CD4-positive, alpha-beta memory T cell (primary cell): ENCODE measurements at regions not wholly inside any gene's neighbourhood (a gene's known extent, or its start where the extent isn't known, plus 50 kb on each side); places are given as distances from the start of the nearest gene placed in this dataset.

Experiments
- CTCF ChIA-PET: fragments of 350-600 bp; sonication (Branson Sonifier 250); formaldehyde crosslinking; loops from one replicate; lab custom pipeline; 2021; ENCODE audit warnings: inconsistent platforms; ENCODE audit not compliant: partially characterized antibody; lab: Charles Lee
- POLR2A ChIA-PET: fragments of 350-600 bp; sonication (Branson Sonifier 250); formaldehyde crosslinking; loops from one replicate; lab custom pipeline; 2021; ENCODE audit not compliant: partially characterized antibody; lab: Charles Lee
- DNase-seq, 5 donors: peaks; one replicate each; pipeline versions ENCODE4 v3.0.0 to v3.0.0-alpha.2; 2020 to 2022; ENCODE audit warnings: mixed read lengths in 1 of 5
- H3K27ac ChIP-seq: one replicate; pipeline ENCODE4 v1.7.0; 2013; ENCODE audit warnings: low read depth, low read length
- H3K27me3 ChIP-seq: 2 replicates; pipeline ENCODE4 v1.7.0; 2013; ENCODE audit warnings: mild to moderate bottlenecking, low read length, moderate library complexity; ENCODE audit not compliant: insufficient read depth
- H3K36me3 ChIP-seq: 2 replicates; pipeline ENCODE4 v1.7.0; 2013; ENCODE audit warnings: mild to moderate bottlenecking, low read length, moderate library complexity; ENCODE audit not compliant: insufficient read depth
- H3K4me1 ChIP-seq: 2 replicates; pipeline ENCODE4 v1.7.0; 2013; ENCODE audit warnings: mild to moderate bottlenecking, low read length, moderate library complexity; ENCODE audit not compliant: insufficient read depth
- H3K4me3 ChIP-seq, 2 donors: one replicate each; pipeline ENCODE4 v1.7.0; 2013; ENCODE audit warnings: low read length in 2 of 2, mild to moderate bottlenecking in 1 of 2
- H3K9me3 ChIP-seq, 2 donors: one replicate each; pipeline ENCODE4 v1.7.0; 2013; ENCODE audit warnings: low read length in 2 of 2, control low read depth in 1 of 2; ENCODE audit not compliant: control insufficient read depth in 1 of 2
- H3K27ac Mint-ChIP-seq, 7 donors: one replicate each; pipeline ENCODE4 v1.8.0; 2020 to 2021; ENCODE audit warnings: mixed read lengths in 7 of 7, mild to moderate bottlenecking in 6 of 7, inconsistent platforms in 3 of 7, moderate library complexity in 3 of 7
- H3K27me3 Mint-ChIP-seq, 2 donors: one replicate each; pipeline ENCODE4 v1.8.0; 2020 to 2021; ENCODE audit warnings: mixed read lengths in 2 of 2
- H3K36me3 Mint-ChIP-seq, 2 donors: one replicate each; pipeline ENCODE4 v1.8.0; 2020 to 2021; ENCODE audit warnings: mixed read lengths in 2 of 2, inconsistent platforms in 1 of 2, mild to moderate bottlenecking in 1 of 2
- H3K4me1 Mint-ChIP-seq, 4 donors: one replicate each; pipeline ENCODE4 v1.8.0; 2020 to 2021; ENCODE audit warnings: mixed read lengths in 4 of 4, mild to moderate bottlenecking in 1 of 4
- H3K4me3 Mint-ChIP-seq, 8 donors: one replicate each; pipeline ENCODE4 v1.8.0; 2020 to 2021; ENCODE audit warnings: mixed read lengths in 8 of 8, mild to moderate bottlenecking in 7 of 8, moderate library complexity in 6 of 8, inconsistent platforms in 3 of 8
- H3K9me3 Mint-ChIP-seq, 8 donors: one replicate each; pipeline ENCODE4 v1.8.0; 2020 to 2021; ENCODE audit warnings: mixed read lengths in 8 of 8, mild to moderate bottlenecking in 5 of 8, inconsistent platforms in 3 of 8, moderate library complexity in 1 of 8
- intact Hi-C: fragments of 100-400 bp; cut with micrococcal nuclease; formaldehyde crosslinking; loops from one replicate; pipeline ENCODE4 v1.15.1; 2023

DNA sequence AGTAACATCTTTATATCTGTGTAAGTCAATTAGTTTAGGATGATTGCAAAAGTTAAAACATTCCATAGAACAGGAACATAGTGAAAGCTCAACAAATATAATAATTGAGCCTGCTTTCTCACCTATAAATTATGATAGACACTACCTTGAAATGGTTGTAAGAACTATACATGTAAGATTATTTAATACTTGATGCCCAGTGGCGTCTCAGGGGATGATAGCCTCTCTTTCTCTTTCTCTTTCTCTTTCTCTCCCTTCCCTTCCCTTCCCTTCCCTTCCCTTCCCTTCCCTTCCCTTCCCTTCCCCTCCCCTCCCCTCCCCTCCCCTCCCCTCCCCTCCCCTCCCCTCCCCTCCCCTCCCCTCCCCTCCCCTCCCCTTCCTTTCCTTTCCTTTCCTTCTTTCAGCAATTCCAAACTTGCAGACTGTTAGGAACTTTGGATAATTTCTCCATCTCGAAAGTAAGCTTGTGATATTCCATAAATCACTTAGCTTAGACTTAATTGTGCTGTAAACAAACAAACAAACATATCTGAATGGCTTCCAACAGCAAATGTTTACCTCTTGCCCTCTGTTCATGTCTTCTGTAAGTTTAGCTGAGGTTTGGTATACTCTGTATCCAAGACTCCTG lies 1102.7 kb downstream of the TSN start:
- no peaks in the 10 kb centered on the region for H3K27me3 ChIP-seq
- no peaks in the 10 kb centered on the region for H3K4me1 Mint-ChIP-seq
- CTCF ChIA-PET, result no interaction called here
- no peak overlapping the region for H3K4me3 Mint-ChIP-seq
- no peaks in the 10 kb centered on the region for H3K27me3 Mint-ChIP-seq
- H3K4me1 ChIP-seq, result no peaks in the 10 kb centered on the region
- no peaks in the 10 kb centered on the region for H3K36me3 Mint-ChIP-seq
- intact Hi-C loops, result no loop called here
- POLR2A ChIA-PET, result no interaction called here
- H3K27ac ChIP-seq, result no peak overlapping the region
- DNase-seq, result no peak
- peaks cover 6 to 20% (median 9%) of the 10 kb centered on the region in 8 donors for H3K9me3 Mint-ChIP-seq
- H3K27ac Mint-ChIP-seq, result no peak overlapping the region
- no peaks in the 10 kb centered on the region for H3K9me3 ChIP-seq
- no peaks in the 10 kb centered on the region for H3K36me3 ChIP-seq
- H3K4me3 ChIP-seq, result no peak overlapping the region

DNA sequence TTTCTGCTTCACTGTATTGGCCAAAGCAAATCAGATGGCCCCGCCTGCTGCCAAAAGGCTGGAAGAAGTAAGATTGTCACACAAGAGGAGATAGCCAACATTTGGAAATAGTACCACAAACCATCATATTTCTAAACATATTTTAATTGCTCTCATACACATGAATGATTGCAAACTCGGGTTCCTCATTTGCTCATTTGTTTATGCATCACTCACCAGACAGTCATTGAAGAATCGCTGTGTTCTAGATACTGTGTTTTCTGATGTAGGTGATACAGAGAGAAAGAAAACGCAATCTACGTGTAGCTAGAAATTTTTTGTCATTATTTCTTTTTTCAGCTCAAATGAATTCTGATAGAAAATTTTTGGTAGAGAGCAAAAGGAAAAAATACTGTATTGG lies 1103.4 kb downstream of the TSN start:
- Mint-ChIP-seq H3K36me3 (no peaks in the 10 kb centered on the region), H3K4me3 (no peak overlapping the region), H3K27me3 (no peaks in the 10 kb centered on the region), H3K4me1 (no peaks in the 10 kb centered on the region), H3K9me3 (peaks cover 5 to 23% (median 7%) of the 10 kb centered on the region in 8 donors), H3K27ac (no peak overlapping the region)
- Histone ChIP-seq H3K27me3 (no peaks in the 10 kb centered on the region), H3K4me1 (no peaks in the 10 kb centered on the region), H3K9me3 (no peaks in the 10 kb centered on the region), H3K36me3 (no peaks in the 10 kb centered on the region), H3K27ac (no peak overlapping the region), H3K4me3 (no peak overlapping the region)
- no peak for DNase-seq
- ChIA-PET POLR2A (no interaction called here), CTCF (no interaction called here)
- intact Hi-C loops, result no loop called here

DNA sequence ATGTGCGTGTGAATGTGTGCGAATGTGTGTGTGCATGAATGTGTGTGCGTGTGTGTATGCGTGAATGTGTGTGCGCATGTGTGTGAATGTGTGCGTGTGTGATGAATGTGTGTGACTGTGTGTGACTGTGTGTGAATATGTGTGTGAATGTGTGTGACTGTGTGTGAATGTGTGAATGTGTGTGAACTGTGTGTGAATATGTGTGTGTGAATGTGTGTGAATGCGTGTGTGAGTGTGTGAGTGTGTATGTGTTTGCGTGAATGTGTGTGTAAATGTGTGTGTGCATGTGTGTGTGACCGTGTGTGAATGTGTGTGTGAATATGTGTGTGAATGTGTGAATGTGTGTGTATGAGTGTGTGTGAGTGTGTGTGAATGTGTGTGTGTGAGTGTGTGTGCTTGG lies 1103.8 kb downstream of the TSN start:
- Mint-ChIP-seq H3K27me3 (no peaks in the 10 kb centered on the region), H3K36me3 (no peaks in the 10 kb centered on the region), H3K27ac (no peak overlapping the region), H3K9me3 (peaks cover 5 to 23% (median 7%) of the 10 kb centered on the region in 8 donors), H3K4me1 (no peaks in the 10 kb centered on the region), H3K4me3 (no peak overlapping the region)
- no peaks in the 10 kb centered on the region for H3K27me3 ChIP-seq
- H3K4me3 ChIP-seq, result no peak overlapping the region
- no peak overlapping the region for H3K27ac ChIP-seq
- intact Hi-C loops, result no loop called here
- no peaks in the 10 kb centered on the region for H3K4me1 ChIP-seq
- no peaks in the 10 kb centered on the region for H3K9me3 ChIP-seq
- CTCF ChIA-PET, result no interaction called here
- POLR2A ChIA-PET, result no interaction called here
- no peaks in the 10 kb centered on the region for H3K36me3 ChIP-seq
- DNase-seq, result no peak

DNA sequence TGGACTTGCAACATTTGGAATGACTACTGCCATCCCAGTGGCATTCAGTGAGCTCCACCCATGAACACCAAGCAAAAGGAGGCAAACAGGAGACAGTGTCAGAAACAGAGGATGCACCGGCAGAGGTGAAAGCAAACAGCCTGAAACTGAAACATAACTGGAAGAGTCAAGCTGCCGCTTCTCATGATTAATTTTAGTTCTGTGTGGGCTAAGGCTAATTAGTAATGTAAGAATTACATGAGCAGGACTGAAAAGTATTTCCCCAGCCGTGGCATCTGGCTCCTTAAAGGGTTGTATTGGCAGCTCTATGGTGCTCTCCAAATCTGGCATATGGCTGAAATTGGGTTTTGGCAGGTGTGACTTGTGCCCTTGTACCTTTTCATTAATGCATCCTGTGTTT lies 1108.1 kb downstream of the TSN start:
- Mint-ChIP-seq H3K27me3 (no peaks in the 10 kb centered on the region), H3K4me3 (no peak overlapping the region), H3K9me3 (peaks cover 5 to 26% (median 12%) of the 10 kb centered on the region in 8 donors), H3K4me1 (no peaks in the 10 kb centered on the region), H3K36me3 (no peaks in the 10 kb centered on the region), H3K27ac (no peak overlapping the region)
- Histone ChIP-seq H3K9me3 (no peaks in the 10 kb centered on the region), H3K36me3 (no peaks in the 10 kb centered on the region), H3K27ac (no peak overlapping the region), H3K4me1 (no peaks in the 10 kb centered on the region), H3K4me3 (no peak overlapping the region), H3K27me3 (no peaks in the 10 kb centered on the region)
- POLR2A ChIA-PET, result no interaction called here
- no peak for DNase-seq
- intact Hi-C loops, result no loop called here
- CTCF ChIA-PET, result no interaction called here

DNA sequence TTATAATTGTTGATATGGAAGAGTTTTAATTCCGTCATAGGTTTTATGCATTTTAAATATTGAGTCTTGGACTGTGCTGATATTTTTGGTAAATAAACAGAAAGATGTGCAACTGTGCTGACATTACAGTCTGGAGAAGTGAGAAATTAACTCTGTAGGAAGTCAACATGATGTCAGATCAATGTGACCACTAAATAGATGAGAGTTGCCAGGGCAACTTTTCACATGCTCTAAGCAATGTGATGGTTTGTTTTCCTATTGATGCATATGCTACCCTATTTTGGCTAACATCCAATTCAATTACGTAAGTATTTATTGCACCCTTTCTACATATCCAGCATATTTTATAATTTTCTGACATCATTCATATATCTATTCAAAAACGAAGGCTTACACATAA lies 1109.3 kb downstream of the TSN start:
- POLR2A ChIA-PET, result no interaction called here
- Histone ChIP-seq H3K27ac (no peak overlapping the region), H3K4me1 (no peaks in the 10 kb centered on the region), H3K9me3 (no peaks in the 10 kb centered on the region), H3K27me3 (no peaks in the 10 kb centered on the region), H3K4me3 (no peak overlapping the region), H3K36me3 (no peaks in the 10 kb centered on the region)
- no peaks in the 10 kb centered on the region for H3K4me1 Mint-ChIP-seq
- peaks cover 2 to 26% (median 9%) of the 10 kb centered on the region in 8 donors for H3K9me3 Mint-ChIP-seq
- intact Hi-C loops, result no loop called here
- H3K27ac Mint-ChIP-seq, result no peak overlapping the region
- no peaks in the 10 kb centered on the region for H3K36me3 Mint-ChIP-seq
- no peak for DNase-seq
- CTCF ChIA-PET, result no interaction called here
- H3K4me3 Mint-ChIP-seq, result no peak overlapping the region
- H3K27me3 Mint-ChIP-seq, result no peaks in the 10 kb centered on the region

DNA sequence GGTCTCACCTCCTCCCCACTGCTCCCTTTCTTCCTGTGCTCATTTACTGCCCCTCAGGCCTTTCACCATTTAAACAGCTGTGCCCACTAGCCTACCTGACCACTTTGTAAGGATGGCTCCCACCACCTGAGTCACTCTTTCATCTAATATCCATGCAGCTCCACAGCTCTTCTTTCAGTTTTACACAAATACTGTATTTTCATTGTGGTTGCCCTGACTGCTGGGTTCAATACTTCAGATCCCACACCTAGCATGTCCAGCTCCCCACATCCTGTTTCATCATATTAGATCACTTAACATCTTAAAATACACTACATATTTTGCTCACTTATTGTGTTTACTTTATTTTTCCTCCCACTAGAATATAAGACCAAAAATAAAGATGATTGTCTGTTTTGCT lies 1110.6 kb downstream of the TSN start:
- Histone ChIP-seq H3K36me3 (no peaks in the 10 kb centered on the region), H3K4me3 (no peak overlapping the region), H3K9me3 (no peaks in the 10 kb centered on the region), H3K27ac (no peak overlapping the region), H3K4me1 (no peaks in the 10 kb centered on the region), H3K27me3 (no peaks in the 10 kb centered on the region)
- intact Hi-C loops, result no loop called here
- CTCF ChIA-PET, result no interaction called here
- Mint-ChIP-seq H3K9me3 (peaks cover 2 to 25% (median 9%) of the 10 kb centered on the region in 8 donors), H3K27ac (no peak overlapping the region), H3K4me1 (no peaks in the 10 kb centered on the region), H3K36me3 (no peaks in the 10 kb centered on the region), H3K4me3 (no peak overlapping the region), H3K27me3 (no peaks in the 10 kb centered on the region)
- no peak for DNase-seq
- POLR2A ChIA-PET, result no interaction called here

DNA sequence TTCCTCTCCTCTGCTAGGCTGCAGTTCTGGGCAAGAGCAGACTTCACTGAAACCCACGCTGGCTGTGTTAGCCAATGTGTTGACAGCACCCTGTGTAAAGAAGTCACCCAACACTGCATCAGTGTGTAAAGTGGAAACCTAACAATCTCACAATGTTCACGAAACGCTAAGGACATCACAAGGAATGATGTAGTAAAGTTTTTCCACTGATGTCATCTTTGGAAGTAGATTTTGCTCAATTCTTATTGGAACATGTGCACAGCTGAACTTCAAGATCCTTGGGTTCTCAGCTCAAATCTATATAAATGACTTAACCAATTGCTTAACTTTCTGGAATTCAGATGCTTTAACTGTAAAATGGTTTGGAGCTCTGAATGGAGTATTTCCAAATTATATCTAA lies 1112.5 kb downstream of the TSN start:
- H3K9me3 ChIP-seq, result no peaks in the 10 kb centered on the region
- peaks cover 1 to 22% (median 9%) of the 10 kb centered on the region in 8 donors for H3K9me3 Mint-ChIP-seq
- H3K27me3 Mint-ChIP-seq, result no peaks in the 10 kb centered on the region

More for the DNA sequence above, 1112.5 kb downstream of the TSN start:
- Histone ChIP-seq H3K4me1 (no peaks in the 10 kb centered on the region), H3K36me3 (no peaks in the 10 kb centered on the region), H3K4me3 (no peak overlapping the region), H3K27me3 (no peaks in the 10 kb centered on the region), H3K27ac (no peak overlapping the region)
- ChIA-PET CTCF (interaction anchor here (0.9 kb wide), 1 partner anchor 17 kb away, joined by 3 read pairs; no protein-coding TSS in a partner anchor), POLR2A (no interaction called here)
- intact Hi-C loops, result no loop called here
- no peak for DNase-seq
- H3K27ac Mint-ChIP-seq, result no peak overlapping the region
- no peaks in the 10 kb centered on the region for H3K36me3 Mint-ChIP-seq
- no peak overlapping the region for H3K4me3 Mint-ChIP-seq
- no peaks in the 10 kb centered on the region for H3K4me1 Mint-ChIP-seq
